Muscle of arm (tissue), 1 donor: ENCODE measurements at regions not wholly inside any gene's neighbourhood (a gene's known extent, or its start where the extent isn't known, plus 50 kb on each side); places are given as distances from the start of the nearest gene placed in this dataset.

ENCODE experiments used
- DNase-seq: peaks from one replicate; pipeline ENCODE4 v3.0.0-alpha.2; 2013

DNA sequence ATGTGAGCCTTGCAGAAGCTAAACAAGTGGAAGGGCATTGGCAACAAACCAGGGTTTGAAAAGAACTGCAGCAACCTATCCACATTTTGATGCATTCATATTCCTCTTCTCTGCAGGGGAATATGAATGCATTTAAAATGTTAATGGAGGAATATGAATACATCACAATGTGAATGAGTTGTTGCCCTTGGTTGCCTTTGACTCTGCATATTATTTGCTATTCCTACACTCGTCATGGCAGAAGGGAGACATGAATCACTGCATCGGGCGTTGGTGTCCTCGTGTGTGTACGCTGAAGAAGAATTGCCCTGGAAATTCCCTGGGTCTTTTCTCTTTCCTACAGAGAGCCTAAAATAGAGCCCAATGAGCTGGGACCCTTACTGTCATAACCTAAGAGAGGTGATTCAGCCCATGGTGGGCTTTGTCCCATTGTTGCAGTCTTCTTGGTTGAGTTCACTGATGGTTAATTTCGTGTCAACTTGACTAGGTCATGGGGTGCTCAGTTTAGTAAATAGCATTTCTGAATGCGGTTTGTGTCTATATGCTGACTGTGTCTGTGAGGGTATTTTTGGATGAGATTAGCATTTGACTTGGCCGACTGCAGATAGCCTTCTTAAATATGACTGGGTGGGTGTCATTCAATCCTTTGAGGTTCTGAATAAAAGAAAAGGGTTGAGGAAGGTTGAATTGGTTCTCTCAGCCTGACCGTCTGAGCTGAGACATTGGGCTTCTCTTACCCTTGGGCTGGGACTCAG is 1422.9 kb upstream of the TMEM132C start:
- no peak for DNase-seq

DNA sequence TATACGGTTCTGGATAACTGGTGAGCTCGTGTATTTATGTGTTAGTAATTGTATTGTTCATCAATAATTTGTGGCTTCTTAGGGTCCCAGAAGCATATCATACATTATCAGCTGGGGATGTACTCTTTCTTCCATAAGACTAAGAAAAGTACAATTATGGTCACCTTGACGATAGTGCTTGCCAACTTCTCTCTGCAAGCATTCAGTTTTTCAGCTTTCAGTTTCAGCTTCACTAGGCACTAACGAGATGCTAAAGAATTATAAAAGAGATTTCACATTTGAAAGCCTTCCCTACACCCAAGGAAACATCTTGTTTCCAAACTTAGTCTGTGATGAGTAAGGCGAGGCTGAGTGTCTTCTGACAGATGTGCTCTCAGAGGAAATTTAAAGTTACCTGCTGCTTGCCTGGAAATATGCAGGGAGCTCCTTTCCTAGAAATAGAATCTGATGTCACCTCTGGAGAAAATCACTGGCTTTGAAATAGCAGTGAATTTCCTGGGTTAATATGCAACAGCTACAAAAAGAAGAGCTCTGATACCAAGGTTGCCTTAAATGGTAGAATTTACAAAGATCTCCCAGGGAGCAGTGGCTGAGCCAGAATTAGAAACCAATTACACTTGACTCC is 1419.9 kb upstream of the TMEM132C start:
- DNase-seq, result no peak

DNA sequence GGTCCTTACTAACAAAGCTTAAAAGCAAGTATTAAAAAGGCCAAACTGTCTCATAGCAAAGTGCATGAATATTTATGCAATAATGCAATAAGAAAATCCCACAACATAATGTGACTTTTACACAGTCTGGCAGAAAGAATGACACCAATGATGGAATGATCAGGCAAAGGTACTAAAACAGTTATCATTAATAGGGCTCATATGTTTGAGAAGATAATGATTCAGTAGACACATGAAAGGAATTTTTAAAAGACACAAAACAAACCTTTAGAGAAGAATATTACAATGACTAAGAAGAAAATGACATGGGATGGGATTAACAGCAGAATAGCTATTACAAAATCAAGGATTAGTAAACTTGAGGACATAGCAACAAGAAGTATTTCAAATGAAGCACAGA is 1411.2 kb upstream of the TMEM132C start:
- no peak for DNase-seq

DNA sequence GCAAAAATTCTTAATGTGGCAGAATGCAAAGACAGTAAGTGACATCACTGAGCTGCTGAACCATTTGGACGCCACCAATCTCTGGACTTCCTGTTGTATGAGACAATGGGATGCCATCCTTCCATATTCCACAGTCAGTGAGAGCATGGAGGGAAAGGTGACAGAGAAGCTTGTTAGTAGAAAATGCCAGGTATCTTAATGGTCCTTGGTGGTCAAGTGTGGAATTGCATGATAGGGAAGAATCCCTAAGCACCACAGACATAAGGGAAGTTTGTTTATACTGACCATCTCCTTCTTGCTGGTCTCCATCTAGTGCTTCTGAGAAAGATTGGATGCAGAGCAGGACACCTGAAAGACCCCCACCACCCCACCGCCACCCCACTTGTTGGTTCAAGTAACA is 1410.0 kb upstream of the TMEM132C start:
- no peak for DNase-seq

DNA sequence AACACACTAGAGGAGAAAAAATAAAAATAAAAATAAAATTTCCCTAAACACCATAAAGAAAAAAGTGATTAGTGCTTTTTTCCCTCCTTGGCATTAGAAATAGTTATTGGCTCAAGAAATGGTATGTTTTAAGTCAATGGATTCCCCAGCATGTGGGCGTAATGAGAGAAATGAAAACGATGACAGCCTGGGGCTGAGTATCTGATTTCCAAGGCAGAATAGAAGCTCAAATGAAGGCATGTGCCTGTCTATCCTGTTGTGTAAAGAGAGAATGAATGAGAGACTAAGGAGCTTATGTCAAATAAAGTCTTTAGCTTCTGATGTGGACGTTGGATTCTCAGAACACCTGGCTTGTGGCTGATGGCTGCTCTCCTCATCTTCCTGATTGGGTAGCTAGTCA is 1408.4 kb upstream of the TMEM132C start:
- no peak for DNase-seq

DNA sequence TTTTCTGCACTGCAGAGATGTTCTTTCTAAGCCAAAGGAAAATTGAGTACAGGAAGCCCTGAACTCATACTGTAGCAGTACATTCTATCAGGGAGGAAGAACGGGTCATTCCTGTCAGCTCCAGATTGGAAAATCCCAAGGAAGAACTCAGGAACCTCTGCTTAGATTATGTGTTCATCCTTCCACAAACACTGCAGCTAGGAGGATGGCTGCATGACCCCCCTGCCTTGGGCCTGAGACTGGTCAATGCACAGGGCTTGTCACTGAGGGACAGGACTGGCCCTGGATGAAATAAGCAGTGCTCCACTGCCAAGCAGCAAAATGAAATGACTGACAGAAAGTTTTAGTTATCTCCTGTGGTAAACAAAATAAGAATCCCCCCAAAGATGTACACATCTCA is 1406.8 kb upstream of the TMEM132C start:
- no peak for DNase-seq

DNA sequence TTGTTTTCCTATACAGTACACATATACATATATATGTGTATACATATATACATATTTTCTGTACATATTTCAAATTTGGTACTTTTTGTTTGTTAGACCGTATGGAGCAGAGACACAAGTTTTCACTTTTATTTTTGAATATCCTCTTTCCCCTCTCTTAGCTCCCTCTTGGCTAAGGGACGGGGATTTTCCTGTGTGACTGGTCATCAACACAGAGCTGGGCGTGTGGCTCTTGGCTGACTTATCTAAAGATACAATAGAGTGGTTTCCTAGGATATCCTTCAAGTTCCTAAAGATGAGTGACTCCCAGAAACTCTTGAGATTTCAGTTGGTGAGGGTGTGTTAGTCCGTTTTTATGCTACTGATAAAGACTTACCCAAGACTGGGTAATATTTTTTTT is 1404.5 kb upstream of the TMEM132C start:
- DNase-seq, result no peak

DNA sequence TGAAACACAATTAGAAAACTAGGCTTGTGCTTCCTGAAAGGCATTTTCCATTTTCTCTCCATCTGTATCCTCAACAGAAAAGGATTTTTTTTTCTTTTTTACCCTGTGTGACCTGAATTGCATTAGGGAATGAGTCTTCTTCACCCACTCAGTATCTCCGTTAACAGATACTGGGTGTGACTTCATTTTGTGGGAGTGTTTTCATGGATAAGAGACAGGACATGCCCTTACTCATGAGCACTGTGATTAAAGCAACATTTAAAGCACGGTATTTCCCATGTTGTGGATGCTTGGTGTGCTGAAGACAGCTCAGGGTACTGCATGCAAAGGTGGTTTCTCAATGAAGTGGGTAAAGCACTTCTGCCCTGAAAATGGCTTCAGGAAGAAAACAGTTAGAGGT is 1397.3 kb upstream of the TMEM132C start:
- DNase-seq, result no peak

DNA sequence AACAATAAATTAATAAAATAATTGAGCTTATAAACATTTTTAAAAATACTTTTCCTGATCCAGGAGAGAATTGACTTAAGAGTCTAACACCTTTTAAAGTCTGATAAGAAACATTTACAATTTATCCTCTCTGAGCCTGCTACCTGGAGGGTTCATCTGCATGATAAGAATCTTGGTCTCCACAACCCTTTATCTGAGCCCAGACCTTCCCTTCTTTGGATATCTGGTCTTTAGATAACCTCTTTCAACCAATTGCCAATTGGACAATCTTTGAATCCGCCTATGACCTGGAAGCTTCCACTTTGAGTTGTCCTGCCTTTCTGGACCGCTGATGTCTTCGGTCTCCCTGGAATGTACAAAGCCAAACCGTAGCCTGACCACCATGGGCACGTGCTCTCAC is 1393.3 kb upstream of the TMEM132C start:
- DNase-seq, result no peak

DNA sequence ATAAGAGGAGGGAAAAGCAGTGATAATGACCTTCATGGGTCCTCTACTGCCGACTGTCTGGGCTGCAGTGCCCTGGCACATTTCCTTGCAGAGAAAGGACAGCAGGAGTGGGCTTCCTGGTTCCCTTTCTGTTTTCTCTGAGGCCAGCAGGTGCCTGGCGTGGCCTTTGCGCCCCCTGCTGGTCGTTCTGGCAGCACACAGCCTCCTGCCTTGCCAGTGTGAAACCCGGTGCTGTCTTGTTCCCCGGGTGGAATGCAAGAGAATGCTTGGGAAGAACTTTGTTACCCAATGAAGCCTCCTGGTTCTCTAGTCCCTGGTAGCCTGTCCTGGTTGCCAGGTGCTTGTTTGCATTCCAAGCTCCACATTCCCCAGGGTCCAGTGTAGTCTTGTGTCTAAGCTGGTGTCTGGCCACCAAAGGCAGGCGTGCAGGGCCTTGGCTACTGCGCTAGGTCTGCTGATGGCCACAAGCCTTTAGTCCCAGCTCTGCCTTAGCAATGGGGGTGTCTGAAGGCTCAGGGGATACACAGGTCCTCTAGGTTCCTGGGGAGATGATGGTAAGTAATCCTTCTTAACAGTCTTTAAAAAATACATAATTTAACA is 1392.4 kb upstream of the TMEM132C start:
- peak; percentile 40 for DNase-seq

DNA sequence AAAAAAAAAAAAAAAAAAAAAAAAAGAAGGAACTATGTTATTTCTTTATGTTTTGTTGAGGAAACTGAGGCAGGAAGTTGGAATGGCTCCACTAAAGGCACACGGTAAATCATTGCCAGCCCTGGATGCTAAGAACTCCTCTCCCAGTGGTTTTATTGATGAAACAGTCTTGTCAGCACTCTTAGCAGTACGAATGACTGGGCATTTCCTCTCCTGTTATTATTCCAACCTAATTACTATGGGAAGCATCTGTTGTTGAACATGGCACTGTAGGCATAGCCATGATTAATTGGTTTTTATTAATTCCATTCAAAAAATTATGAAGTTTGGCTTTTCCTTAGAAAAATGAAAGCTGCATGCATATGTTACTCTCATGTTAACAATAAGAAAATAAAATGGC is 1387.1 kb upstream of the TMEM132C start:
- DNase-seq, result no peak

DNA sequence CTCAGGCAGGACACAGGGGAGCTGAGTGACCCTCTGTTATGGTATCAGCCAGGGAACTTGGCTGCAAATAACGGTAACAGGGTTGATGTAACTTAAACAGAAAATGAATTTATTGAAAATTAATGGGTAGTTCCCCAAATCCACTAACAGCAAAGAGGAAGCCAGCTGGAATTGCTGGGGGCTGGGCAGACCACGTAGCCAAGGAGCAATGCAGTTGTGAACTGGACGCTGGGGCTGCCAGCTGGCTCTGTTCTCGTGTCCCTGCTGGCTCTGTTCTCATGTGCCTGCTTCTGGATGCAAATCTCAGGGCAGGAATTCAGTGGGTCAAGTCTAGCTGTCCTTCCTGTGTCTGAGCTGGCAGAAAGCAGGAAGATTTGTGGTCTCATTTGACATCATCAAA is 1383.3 kb upstream of the TMEM132C start:
- no peak for DNase-seq

DNA sequence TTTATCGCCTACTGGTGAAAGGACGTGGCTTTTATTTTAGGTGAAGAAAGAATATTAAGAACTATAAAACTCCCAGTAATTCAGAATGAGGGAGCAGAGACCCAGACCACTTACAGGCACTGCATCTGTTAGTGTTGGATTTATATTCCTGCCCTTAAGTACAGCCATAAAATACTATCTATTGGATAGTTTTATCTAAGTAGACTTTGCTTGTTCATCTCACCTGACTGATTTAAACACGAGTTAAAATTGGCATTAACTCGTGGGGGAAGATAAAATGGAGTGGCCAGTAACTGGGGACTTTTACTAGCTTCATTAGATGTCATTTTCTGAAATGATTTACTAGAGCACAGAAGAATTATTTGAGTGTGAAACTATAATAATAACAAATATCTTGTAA is 1377.5 kb upstream of the TMEM132C start:
- no peak for DNase-seq

DNA sequence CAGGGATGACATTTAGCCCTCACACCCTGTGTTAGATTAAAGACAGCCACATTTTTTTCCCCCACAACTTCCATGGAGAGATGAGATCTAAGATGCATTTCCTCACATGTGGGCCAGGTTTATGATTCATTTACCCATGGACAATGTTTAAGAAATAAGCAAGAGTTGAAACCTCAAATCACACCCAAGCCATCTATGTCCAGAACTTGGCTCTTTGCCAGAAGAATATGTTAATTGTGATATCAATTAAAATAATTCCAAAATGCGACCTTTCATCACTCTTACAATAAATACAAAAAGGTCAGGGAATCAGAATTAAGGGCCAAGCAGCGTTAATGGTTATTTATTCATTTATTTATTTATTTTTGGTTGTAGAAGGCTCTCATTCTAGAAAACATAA is 1376.9 kb upstream of the TMEM132C start:
- no peak for DNase-seq

DNA sequence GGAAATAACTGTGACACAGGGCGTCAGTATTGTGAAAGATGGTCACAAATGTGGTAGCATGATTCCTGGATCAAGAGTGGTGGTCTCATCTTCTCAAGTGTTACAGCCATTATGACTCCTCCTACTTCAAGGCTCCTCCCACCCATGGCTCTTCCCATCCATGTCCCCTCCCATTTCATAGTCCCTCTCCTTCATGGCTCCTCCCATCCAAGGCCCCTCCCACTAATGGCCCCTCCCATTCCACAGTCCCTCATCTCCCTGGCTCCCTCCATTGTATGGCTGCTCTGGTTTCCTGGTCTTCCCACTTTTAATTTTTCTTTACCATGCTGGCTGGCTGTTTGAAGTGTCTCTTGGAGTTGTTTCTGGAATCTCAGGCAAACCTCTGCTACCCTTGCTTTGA is 1375.2 kb upstream of the TMEM132C start:
- DNase-seq, result no peak

DNA sequence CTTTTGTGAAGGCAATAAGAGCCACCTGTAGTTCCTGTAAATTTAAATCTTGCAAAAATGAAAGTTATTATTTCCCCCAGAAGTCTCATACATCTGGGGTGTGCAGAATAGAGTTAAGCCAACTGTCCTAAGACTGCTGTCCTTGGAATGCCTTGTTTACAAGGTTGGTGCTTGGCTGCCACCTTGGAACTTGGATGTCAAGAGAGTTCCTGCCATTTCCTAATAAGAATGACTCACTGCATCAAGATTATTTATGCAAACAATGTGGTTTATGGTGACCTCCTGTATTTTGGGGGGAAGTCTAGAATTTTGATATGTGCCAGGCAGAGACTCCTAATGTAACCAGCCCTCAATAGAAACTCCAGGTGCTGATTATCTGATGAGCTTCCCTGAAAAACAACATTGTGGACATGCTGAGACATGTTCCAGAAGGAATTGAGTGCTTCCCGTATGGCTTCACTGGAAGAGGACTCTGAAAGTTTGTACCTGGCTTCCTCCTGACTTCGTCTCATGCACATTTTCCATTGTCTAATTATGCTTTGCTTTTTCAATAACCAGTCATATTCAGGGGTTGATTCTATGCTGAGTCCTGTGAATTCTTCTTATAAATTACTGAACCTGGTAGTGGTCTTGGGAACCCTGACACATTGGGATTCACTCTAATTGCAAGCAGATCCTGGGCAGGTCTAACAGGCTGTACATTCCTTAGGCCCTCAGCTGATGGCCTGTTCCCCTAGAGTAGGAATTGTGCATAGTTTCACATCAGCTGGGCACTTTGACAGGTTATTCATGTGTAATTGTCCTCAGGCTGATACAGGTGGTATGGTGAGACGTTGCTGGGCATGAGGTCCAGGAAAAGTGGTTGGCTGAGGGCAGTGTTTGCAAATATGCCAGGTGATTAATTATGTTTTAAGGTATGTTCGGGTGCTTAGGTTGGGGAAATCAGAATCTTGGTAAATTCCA is 1370.7 kb upstream of the TMEM132C start:
- no peak for DNase-seq

DNA sequence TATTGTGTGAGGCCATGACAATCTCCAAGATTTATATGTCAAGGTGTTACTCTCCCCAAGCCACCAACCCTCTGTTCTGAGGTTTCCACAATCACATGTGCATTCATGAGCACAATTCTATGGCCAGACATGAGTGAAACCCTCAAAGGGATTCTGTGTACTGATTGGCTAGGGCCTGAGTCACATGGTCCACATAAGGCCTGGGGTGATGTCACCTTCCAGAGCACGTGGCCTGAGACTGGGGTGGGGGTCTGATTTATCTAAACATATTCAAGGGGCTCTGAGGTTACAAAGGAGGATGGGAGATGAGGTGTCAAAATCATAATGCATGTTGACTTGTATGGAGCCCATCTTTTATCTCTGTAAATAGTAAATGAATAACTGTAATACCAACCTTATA is 1369.9 kb upstream of the TMEM132C start:
- DNase-seq, result no peak

DNA sequence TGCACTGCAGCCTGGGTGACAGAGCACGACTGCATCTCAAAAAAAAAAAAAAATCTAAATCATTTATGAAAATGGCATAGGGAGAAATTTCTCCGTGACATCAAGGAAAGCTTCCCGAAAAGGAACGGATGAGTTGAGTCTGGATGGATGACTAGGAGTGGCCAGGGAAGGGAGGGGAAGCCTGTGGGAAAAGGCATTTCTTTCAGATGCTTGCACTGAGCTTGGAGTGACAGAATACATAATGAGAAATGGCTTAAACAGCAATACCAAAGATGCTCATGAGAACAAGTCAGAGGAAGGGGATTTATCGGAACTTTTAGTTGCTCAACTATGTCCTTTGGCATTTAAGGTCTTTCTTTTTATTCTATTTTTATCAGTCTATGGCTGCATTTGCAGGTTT is 1369.2 kb upstream of the TMEM132C start:
- DNase-seq, result no peak

DNA sequence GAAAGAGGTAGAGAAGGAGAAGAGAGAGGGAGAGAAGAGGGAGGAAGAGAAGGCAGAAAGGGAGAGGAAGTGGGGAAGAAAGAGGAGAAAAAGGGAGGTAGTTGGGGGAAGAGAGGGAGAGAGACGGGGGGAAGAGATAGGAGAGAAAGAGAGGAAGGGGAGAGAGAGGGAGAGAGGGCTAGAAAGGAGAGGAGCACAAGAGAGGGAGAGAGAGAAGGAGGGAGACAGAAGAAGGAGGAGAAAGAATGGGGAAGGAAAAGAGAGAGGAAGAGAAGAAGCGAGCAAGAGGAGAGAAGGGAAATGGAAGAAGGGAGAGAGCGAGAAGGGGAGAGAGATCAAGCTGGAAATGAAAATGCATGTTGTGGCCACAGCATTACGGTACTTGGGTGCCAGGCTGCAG is 1368.4 kb upstream of the TMEM132C start:
- no peak for DNase-seq

DNA sequence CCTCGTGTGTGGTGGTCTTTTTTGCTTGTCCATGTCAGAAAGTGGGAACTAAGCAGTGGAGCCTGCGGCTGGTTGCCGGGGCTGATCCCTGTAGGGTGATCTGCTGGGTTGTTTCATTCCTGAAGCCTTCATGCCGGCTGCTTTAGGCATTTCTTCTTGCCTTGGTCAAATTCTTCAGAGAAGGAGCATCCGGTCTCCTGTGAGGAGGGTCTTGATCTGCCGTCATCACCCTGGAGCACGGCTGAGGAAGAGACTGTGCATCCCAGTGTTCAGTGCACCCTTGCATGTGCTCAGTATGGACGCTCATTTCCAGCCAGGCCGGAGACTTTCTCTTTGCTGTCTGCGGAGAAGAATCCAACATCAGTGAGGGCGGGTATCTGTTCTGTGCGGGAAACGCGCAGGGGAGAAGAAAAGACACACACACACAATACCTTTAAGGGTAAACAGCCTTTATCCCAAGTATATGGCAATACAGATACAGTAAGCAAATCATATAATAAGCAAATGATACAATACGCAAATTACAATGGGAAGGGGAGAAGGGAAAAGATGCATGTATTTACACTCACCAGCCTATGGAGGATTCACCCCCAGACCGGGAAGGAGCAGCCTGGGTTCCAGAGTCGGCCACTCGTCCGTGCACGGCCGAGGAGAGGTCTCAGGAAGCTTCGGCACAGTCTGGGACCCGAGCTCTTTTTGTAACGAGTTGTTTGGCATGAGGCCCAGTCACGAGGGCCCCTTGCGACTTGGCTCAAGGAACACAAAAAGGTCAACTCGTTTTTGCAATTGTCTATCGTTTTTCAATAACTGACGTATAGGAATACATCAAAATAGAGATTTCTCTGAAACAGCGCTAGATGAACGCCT is 1366.8 kb upstream of the TMEM132C start:
- no peak for DNase-seq
